ENCODE measurements at regions not wholly inside any gene's neighbourhood (a gene's known extent, or its start where the extent isn't known, plus 50 kb on each side); places are given as distances from the start of the nearest gene placed in this dataset.

GRCh38 chr4:19987746-19988145, 264.0 kb upstream of the SLIT2 start:
- no peak for DNase-seq

GRCh38 chr4:19983072-19983471, 268.6 kb upstream of the SLIT2 start:
- no peak for DNase-seq

GRCh38 chr4:19982556-19982955, 269.1 kb upstream of the SLIT2 start:
- DNase-seq = no peak

GRCh38 chr4:19971829-19972228, 279.9 kb upstream of the SLIT2 start:
- no peak for DNase-seq

- no peak for DNase-seq
These were observed 282.2 kb upstream of the SLIT2 start for GRCh38 chr4:19969492-19969891.

GRCh38 chr4:19961091-19961490, 290.6 kb upstream of the SLIT2 start:
- DNase-seq = no peak

- no peak for DNase-seq
These were observed 292.9 kb upstream of the SLIT2 start for GRCh38 chr4:19958848-19959247.

- DNase-seq = no peak
These were observed 304.4 kb upstream of the SLIT2 start for GRCh38 chr4:19947349-19947748.

- DNase-seq = no peak
These were observed 305.7 kb upstream of the SLIT2 start for GRCh38 chr4:19945979-19946380.

GRCh38 chr4:19945501-19945900, 306.2 kb upstream of the SLIT2 start:
- no peak for DNase-seq

- DNase-seq = no peak
These were observed 306.9 kb upstream of the SLIT2 start for GRCh38 chr4:19944806-19945205.

- no peak for DNase-seq
These were observed 307.5 kb upstream of the SLIT2 start for GRCh38 chr4:19944251-19944650.

GRCh38 chr4:19941434-19941833, 310.3 kb upstream of the SLIT2 start:
- DNase-seq = no peak

- no peak for DNase-seq
These were observed 310.8 kb upstream of the SLIT2 start for GRCh38 chr4:19940861-19941260.

- DNase-seq = no peak
These were observed 315.2 kb upstream of the SLIT2 start for GRCh38 chr4:19936476-19936875.

GRCh38 chr4:19930742-19931141, 321.0 kb upstream of the SLIT2 start:
- DNase-seq = no peak

GRCh38 chr4:19927381-19927780, 324.3 kb upstream of the SLIT2 start:
- no peak for DNase-seq

GRCh38 chr4:19925516-19925915, 326.2 kb upstream of the SLIT2 start:
- DNase-seq = no peak

- no peak for DNase-seq
These were observed 326.9 kb upstream of the SLIT2 start for GRCh38 chr4:19924761-19925160.

- no peak for DNase-seq
These were observed 336.4 kb upstream of the SLIT2 start for GRCh38 chr4:19915276-19915675.

GRCh38 chr4:19913650-19914049, 338.1 kb upstream of the SLIT2 start:
- no peak for DNase-seq

GRCh38 chr4:19910861-19911525, 340.7 kb upstream of the SLIT2 start:
- no peak for DNase-seq

GRCh38 chr4:19905024-19905423, 346.7 kb upstream of the SLIT2 start:
- no peak for DNase-seq

- no peak for DNase-seq
These were observed 363.1 kb upstream of the SLIT2 start for GRCh38 chr4:19888587-19888986.

- no peak for DNase-seq
These were observed 367.9 kb upstream of the SLIT2 start for GRCh38 chr4:19883841-19884240.

- no peak for DNase-seq
These were observed 371.5 kb upstream of the SLIT2 start for GRCh38 chr4:19880206-19880605.

Measured in NCI-H510A treated with DMSO at 0.1 percent for 48 hours (cell line).